Adrenal gland (tissue), 5 donors: ENCODE measurements at regions not wholly inside any gene's neighbourhood (a gene's known extent, or its start where the extent isn't known, plus 50 kb on each side); places are given as distances from the start of the nearest gene placed in this dataset.

Experiments
- CTCF ChIP-seq, 6 experiments: fragments of 450-650 bp in 4 of 6; fragments of 200-600 bp in 2 of 6; sonication (generic) in 1 of 6; IDR thresholded peaks; 1 replicate in 5 of 6; 2 replicates in 1 of 6; pipeline versions ENCODE4 v1.5.1 to v1.8.0; 2016 to 2021; ENCODE audit warnings: antibody characterized with exemption in 6 of 6, mild to moderate bottlenecking in 2 of 6, moderate library complexity in 1 of 6
- POLR2A ChIP-seq, 2 donors: fragments of 450-650 bp; IDR thresholded peaks; one replicate each; pipeline ENCODE4 v1.6.1; 2017; ENCODE audit warnings: antibody characterized with exemption in 2 of 2, mild to moderate bottlenecking in 2 of 2, moderate library complexity in 1 of 2
- donor health status: DM: no; HTN: no; CAD: no.

- TF ChIP-seq CTCF (IDR thresholded peaks at IDR 0.05) (no peak), POLR2A (IDR thresholded peaks at IDR 0.05) (no peak)
Measured at GRCh38 chr2:64243081-64244036, 99.1 kb upstream of the PELI1 start.
